ENCODE measurements at regions not wholly inside any gene's neighbourhood (a gene's known extent, or its start where the extent isn't known, plus 50 kb on each side); places are given as distances from the start of the nearest gene placed in this dataset.

DNA sequence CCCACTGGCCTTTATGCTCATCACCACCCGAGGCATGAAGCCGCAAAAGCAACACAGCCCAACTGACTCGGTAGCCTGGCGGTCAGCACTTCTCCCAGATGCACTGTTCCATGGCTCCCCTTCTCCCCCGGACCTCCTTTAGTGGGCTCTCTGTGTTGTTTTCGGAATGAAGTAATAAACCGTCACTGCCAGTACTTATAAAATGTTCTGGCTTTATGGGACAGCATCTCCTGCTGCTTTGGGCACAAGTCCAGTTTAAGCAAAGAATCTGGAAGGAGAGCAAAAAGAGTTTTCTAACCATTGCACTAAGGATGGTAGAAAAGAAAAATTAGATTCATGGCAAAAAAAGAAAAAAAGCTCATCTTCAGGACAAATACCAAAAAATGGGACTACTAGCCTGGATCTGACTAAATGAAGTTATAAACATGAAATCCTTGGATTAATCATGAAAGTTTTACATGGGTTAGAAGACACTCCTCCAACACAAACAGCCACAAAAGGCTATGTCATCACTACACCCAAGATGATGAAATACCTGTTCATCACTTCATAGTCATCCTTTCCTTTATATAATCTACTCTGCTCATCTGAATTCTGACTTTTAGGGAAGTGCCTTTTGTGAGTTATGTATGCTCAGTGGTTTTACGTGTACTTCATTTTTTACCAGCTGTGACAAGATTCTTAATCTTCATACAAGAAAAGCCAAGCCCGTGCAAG, 89.5 kb upstream of the UBE2E2 start:
- TF ChIP-seq POLR2A (IDR thresholded peaks at IDR 0.05) (no peak), EP300 (IDR thresholded peaks at IDR 0.05) (peak in 1 of 2 donors; percentile 56)
- H3K27ac ChIP-seq = peak overlapping the region in 3 of 4 donors; percentile 2 to 76 (median 39)
- H3K4me1 ChIP-seq = peaks cover 0 to 21% (median 0%) of the 10 kb centered on the region in 4 donors
- H3K36me3 ChIP-seq = no peaks in the 10 kb centered on the region
- WGBS, 2 donors = 41 to 52% methylated on average over 9 of the region's 9 CpGs
- H3K4me3 ChIP-seq = no peak overlapping the region
- no peaks in the 10 kb centered on the region for H3K27me3 ChIP-seq
- DNase-seq (ENCODE audit: low spot score in 2 of 2) = peak in 1 of 2 donors; percentile 15
- H3K9me3 ChIP-seq = no peaks in the 10 kb centered on the region

DNA sequence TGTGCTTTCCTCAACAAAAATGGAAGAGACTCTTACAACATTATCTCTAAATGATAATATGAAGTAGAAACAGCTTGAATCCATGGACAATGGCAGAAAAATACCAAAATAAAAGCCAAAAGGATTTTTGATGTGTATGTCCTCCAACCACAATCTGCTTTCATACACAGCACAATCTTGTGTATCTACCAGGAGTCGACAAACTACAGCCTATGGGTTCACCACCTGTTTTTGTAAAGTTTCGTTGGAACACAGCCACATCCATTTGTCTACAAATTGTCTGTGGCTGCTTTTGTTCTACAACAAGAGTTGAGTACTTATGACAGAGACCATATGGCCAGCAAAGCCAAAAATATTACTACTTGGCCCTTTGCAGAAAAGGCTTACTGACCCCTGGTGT, 88.7 kb upstream of the UBE2E2 start:
- no peak overlapping the region for H3K4me3 ChIP-seq
- peak overlapping the region in 1 of 4 donors; percentile 76 for H3K27ac ChIP-seq
- no peaks in the 10 kb centered on the region for H3K36me3 ChIP-seq
- no peak for DNase-seq (ENCODE audit: low spot score in 2 of 2)
- peaks cover 0 to 21% (median 0%) of the 10 kb centered on the region in 4 donors for H3K4me1 ChIP-seq
- TF ChIP-seq POLR2A (IDR thresholded peaks at IDR 0.05) (no peak), EP300 (IDR thresholded peaks at IDR 0.05) (no peak)
- TF ChIP-seq, protein P1, sequence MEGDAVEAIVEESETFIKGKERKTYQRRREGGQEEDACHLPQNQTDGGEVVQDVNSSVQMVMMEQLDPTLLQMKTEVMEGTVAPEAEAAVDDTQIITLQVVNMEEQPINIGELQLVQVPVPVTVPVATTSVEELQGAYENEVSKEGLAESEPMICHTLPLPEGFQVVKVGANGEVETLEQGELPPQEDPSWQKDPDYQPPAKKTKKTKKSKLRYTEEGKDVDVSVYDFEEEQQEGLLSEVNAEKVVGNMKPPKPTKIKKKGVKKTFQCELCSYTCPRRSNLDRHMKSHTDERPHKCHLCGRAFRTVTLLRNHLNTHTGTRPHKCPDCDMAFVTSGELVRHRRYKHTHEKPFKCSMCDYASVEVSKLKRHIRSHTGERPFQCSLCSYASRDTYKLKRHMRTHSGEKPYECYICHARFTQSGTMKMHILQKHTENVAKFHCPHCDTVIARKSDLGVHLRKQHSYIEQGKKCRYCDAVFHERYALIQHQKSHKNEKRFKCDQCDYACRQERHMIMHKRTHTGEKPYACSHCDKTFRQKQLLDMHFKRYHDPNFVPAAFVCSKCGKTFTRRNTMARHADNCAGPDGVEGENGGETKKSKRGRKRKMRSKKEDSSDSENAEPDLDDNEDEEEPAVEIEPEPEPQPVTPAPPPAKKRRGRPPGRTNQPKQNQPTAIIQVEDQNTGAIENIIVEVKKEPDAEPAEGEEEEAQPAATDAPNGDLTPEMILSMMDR (IDR thresholded peaks at IDR 0.05) = no peak
- H3K9me3 ChIP-seq = no peaks in the 10 kb centered on the region
- WGBS, 2 donors = 78 to 88% methylated on average over 2 of the region's 2 CpGs
- no peaks in the 10 kb centered on the region for H3K27me3 ChIP-seq

DNA sequence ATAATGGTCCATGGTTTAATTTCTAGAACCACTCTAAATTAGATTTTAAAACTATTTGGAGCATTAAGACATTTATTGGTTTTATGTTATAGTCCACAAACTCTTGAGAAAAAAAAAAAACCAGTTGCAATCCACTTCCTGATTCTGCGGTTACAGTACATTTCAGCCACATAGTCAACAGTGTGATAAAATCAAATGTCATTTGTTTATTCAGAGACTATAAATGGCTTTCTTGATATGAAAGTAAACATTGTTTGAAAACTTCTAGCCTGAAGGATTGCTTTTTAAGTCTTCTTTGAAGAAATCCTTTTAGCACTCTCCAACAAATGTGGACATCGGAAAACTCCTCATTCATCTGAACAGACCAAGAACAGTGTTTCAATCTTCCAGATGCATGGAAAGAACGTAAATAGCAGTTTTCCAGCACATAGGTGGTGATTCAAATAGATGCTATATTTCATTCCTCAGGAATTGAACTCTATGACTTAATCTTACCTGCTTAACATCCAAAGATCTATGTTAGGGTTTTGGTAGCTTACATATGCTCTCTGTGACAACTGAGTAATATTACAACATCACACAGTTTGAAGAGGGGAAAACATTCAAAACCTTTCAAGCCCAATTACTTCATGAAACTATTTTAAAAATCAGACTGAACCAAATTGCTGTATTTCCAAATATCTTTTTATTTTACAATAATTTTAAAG, 87.8 kb upstream of the UBE2E2 start:
- TF ChIP-seq POLR2A (IDR thresholded peaks at IDR 0.05) = no peak
- TF ChIP-seq EP300 (IDR thresholded peaks at IDR 0.05) = no peak
- TF ChIP-seq, protein P1 (IDR thresholded peaks at IDR 0.05) = no peak
- no peaks in the 10 kb centered on the region for H3K36me3 ChIP-seq
- no peak for DNase-seq (ENCODE audit: low spot score in 2 of 2)
- 50 to 63% methylated on average over 3 of the region's 3 CpGs for WGBS, 2 donors
- H3K4me1 ChIP-seq = peaks cover 0 to 21% (median 0%) of the 10 kb centered on the region in 4 donors
- H3K9me3 ChIP-seq = no peaks in the 10 kb centered on the region
- H3K27me3 ChIP-seq = no peaks in the 10 kb centered on the region
- H3K27ac ChIP-seq = peak overlapping the region in 2 of 4 donors; percentile 33 to 40
- no peak overlapping the region for H3K4me3 ChIP-seq

DNA sequence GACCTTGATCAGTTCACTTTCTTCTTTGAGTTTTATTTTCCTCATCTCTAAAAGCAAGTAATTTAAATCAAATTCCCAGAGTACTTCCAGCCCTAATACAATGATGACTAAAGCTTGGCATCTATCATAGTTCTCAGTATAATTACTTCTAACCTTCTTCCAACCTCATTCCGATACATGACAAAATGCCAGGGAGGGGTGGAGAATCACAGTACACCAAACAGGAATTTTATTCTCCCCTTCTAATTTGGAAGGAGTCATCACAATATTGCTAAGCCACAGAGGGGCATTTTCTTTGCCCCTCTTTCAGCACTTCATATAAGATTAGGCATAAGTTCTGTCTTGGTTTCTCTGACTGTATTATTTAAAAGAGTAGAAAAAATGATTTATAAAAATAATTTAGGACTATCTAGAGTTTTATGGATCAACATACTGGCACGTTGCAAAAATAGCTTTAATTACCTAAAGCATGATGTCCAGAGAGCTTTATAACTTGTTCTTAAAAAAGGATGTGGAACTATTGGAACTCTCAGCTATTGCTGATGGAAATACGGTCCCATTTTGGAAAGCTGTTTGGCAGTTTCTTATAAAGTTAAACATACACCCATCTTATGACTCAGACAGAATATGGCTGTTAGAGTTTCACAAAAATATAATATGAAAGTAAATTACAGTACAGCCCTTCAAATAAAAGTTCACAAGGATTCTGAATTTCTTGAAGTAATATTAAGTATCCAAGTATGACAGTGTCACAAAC, 86.9 kb upstream of the UBE2E2 start:
- Histone ChIP-seq H3K36me3 (no peaks in the 10 kb centered on the region), H3K9me3 (no peaks in the 10 kb centered on the region), H3K4me1 (peaks cover 0 to 21% (median 0%) of the 10 kb centered on the region in 4 donors), H3K27ac (peak overlapping the region in 2 of 4 donors; percentile 33 to 40), H3K27me3 (no peaks in the 10 kb centered on the region), H3K4me3 (no peak overlapping the region)
- DNase-seq (ENCODE audit: low spot score in 2 of 2) = no peak
- WGBS, 2 donors = 48 to 54% methylated on average over 3 of the region's 3 CpGs
- TF ChIP-seq, protein P1 (IDR thresholded peaks at IDR 0.05) = no peak
- TF ChIP-seq POLR2A (IDR thresholded peaks at IDR 0.05) = no peak
- no peak for TF ChIP-seq EP300 (IDR thresholded peaks at IDR 0.05)

DNA sequence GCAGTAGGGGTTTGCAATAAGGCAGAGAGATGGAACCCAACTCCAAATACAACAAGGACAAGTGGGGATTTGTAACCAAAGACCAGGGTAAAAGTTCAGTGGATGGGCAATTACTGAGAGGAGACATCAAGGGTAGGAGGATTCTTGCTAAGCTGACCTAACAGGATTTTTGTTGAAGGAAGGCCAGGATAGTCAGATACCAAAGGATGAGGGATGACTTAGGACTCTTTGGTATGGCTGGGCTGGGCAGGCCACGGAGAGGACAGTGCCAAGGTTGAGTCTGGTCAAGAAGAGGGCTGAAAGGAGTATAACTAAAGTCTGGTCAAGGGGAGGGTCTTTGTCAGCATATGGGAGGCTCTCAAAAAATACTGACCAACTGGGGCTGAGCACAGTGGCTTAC, 85.3 kb upstream of the UBE2E2 start:
- Histone ChIP-seq H3K36me3 (no peaks in the 10 kb centered on the region), H3K27me3 (no peaks in the 10 kb centered on the region), H3K27ac (peak overlapping the region in 1 of 4 donors; percentile 22), H3K4me3 (no peak overlapping the region), H3K4me1 (peaks cover 0 to 18% (median 0%) of the 10 kb centered on the region in 4 donors), H3K9me3 (no peaks in the 10 kb centered on the region)
- TF ChIP-seq, protein P1 (IDR thresholded peaks at IDR 0.05) = no peak
- TF ChIP-seq EP300 (IDR thresholded peaks at IDR 0.05) = no peak
- TF ChIP-seq POLR2A (IDR thresholded peaks at IDR 0.05) = no peak
- WGBS, 2 donors = 64 to 77% methylated on average over 1 of the region's 1 CpG
- DNase-seq (ENCODE audit: low spot score in 2 of 2) = no peak
